Dermis microvascular lymphatic vessel endothelial cell (primary cell): ENCODE measurements at regions not wholly inside any gene's neighbourhood (a gene's known extent, or its start where the extent isn't known, plus 50 kb on each side); places are given as distances from the start of the nearest gene placed in this dataset.
"Not testable (repeated sequence)": the region's sequence is repeated elsewhere in the genome, so short reads cannot be mapped to it uniquely, and the experiment has no call there.

Source experiments
- DNase-seq, 2 donors: peaks; one replicate each; pipeline versions ENCODE4 v3.0.0 to v3.0.0-alpha.2; 2010; ENCODE audit warnings: low read depth in 2 of 2

GRCh38 chr1:73854527-73854926 lies 343.4 kb downstream of the LRRIQ3 start:
- DNase-seq = no peak

GRCh38 chr1:73842436-73842835 lies 355.5 kb downstream of the LRRIQ3 start:
- no peak for DNase-seq

GRCh38 chr1:73839922-73840321 lies 358.1 kb downstream of the LRRIQ3 start:
- DNase-seq = peak; percentile 1 to 11

GRCh38 chr1:73832276-73833181 lies 365.4 kb downstream of the LRRIQ3 start:
- no peak for DNase-seq

- DNase-seq = not testable (repeated sequence)
Observed at GRCh38 chr1:73827283-73827682, 370.7 kb downstream of the LRRIQ3 start.

- no peak for DNase-seq
Observed at GRCh38 chr1:73824065-73824464, 373.9 kb downstream of the LRRIQ3 start.

GRCh38 chr1:73821520-73821919 lies 376.5 kb downstream of the LRRIQ3 start:
- no peak for DNase-seq

- DNase-seq = no peak
Observed at GRCh38 chr1:73820843-73821242, 377.1 kb downstream of the LRRIQ3 start.

GRCh38 chr1:73813716-73814115 lies 384.3 kb downstream of the LRRIQ3 start:
- DNase-seq = no peak

- DNase-seq = no peak
Observed at GRCh38 chr1:73813236-73813635, 384.7 kb downstream of the LRRIQ3 start.

- DNase-seq = no peak
Observed at GRCh38 chr1:73811798-73812197, 386.2 kb downstream of the LRRIQ3 start.

GRCh38 chr1:73804935-73805334 lies 393.0 kb downstream of the LRRIQ3 start:
- no peak for DNase-seq

GRCh38 chr1:73803380-73803779 lies 394.6 kb downstream of the LRRIQ3 start:
- DNase-seq = no peak

- no peak for DNase-seq
Observed at GRCh38 chr1:73801912-73802429, 396.0 kb downstream of the LRRIQ3 start.

- DNase-seq = no peak
Observed at GRCh38 chr1:73800376-73800775, 397.6 kb downstream of the LRRIQ3 start.

- no peak for DNase-seq
Observed at GRCh38 chr1:73789965-73790364, 408.0 kb downstream of the LRRIQ3 start.

- no peak for DNase-seq
Observed at GRCh38 chr1:73784026-73784425, 413.9 kb downstream of the LRRIQ3 start.

- DNase-seq = no peak
Observed at GRCh38 chr1:73783352-73783751, 414.6 kb downstream of the LRRIQ3 start.

GRCh38 chr1:73782901-73783300 lies 415.1 kb downstream of the LRRIQ3 start:
- DNase-seq = no peak

GRCh38 chr1:73781251-73781650 lies 416.7 kb downstream of the LRRIQ3 start:
- DNase-seq = no peak

- DNase-seq = no peak
Observed at GRCh38 chr1:73778471-73778870, 419.5 kb downstream of the LRRIQ3 start.

GRCh38 chr1:73775896-73776295 lies 422.1 kb downstream of the LRRIQ3 start:
- no peak for DNase-seq

- DNase-seq = no peak
Observed at GRCh38 chr1:73772941-73773340, 425.0 kb downstream of the LRRIQ3 start.
